RWPE1 (cell line): ENCODE measurements at regions not wholly inside any gene's neighbourhood (a gene's known extent, or its start where the extent isn't known, plus 50 kb on each side); places are given as distances from the start of the nearest gene placed in this dataset.

Experiments used
- CTCF ChIA-PET: fragments of 350-600 bp; sonication (Branson Sonifier 250); formaldehyde crosslinking; extraction: SDS; loops from one replicate; lab custom pipeline; 2021; lab: Yijun Ruan, JAX
- POLR2A ChIA-PET: fragments of 400-600 bp; formaldehyde crosslinking; extraction: SDS; loops from one replicate; lab custom pipeline; 2020; ENCODE audit warnings: antibody characterized with exemption; ENCODE audit not compliant: low non-redundant PET; lab: Yijun Ruan, JAX
- DNase-seq: peaks from one replicate; pipeline ENCODE4 v3.0.0; 2012; ENCODE audit warnings: low spot score
- H3K27ac ChIP-seq: fragments of 450-650 bp; 2 replicates; pipeline ENCODE4 v1.5.1; 2017
- CTCF ChIP-seq: fragments of 450-650 bp; conservative IDR thresholded peaks from 2 replicates; pipeline ENCODE4 v1.5.1; 2017; ENCODE audit warnings: low read depth, mild to moderate bottlenecking

- ChIA-PET CTCF (no interaction called here), POLR2A (no interaction called here)
- TF ChIP-seq CTCF = no peak
- DNase-seq = no peak
- H3K27ac ChIP-seq = no peak overlapping the region
Observed at GRCh38 chr22:49079743-49080500, 747.8 kb downstream of the BRD1 start.

- POLR2A ChIA-PET = no interaction called here
- no peak overlapping the region for H3K27ac ChIP-seq
- TF ChIP-seq CTCF = no peak
- DNase-seq = no peak
- CTCF ChIA-PET = no interaction called here
Observed at GRCh38 chr22:49079027-49079725, 748.5 kb downstream of the BRD1 start.

GRCh38 chr22:49078076-49078710 lies 749.5 kb downstream of the BRD1 start:
- no peak for DNase-seq
- H3K27ac ChIP-seq = no peak overlapping the region
- POLR2A ChIA-PET = no interaction called here
- TF ChIP-seq CTCF = no peak
- CTCF ChIA-PET = no interaction called here

GRCh38 chr22:49077586-49077985 lies 750.1 kb downstream of the BRD1 start:
- DNase-seq = no peak
- POLR2A ChIA-PET = no interaction called here
- CTCF ChIA-PET = no interaction called here
- no peak overlapping the region for H3K27ac ChIP-seq
- TF ChIP-seq CTCF = no peak

DNA sequence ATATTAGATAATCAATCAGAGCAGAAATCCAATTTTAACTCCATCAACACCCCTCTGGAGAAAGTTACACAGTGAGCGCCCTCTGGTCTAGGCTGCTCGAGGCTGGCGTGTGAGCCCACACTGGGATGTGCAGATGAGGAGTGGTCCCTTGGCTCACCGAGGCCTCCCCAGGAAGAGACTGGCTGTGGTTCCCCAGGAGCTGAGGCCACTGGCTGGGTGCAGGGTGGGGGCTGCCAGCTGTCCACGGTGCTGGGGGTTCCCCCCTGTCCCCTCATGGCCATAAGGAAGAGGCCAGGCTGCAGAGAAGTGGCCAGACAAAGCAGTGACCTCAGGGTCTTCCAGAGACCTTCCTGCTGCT lies 750.7 kb downstream of the BRD1 start:
- no peak for TF ChIP-seq CTCF
- ChIA-PET POLR2A (no interaction called here), CTCF (no interaction called here)
- no peak overlapping the region for H3K27ac ChIP-seq
- DNase-seq = no peak

GRCh38 chr22:49076300-49077035 lies 751.2 kb downstream of the BRD1 start:
- CTCF ChIA-PET = no interaction called here
- no peak for DNase-seq

More at GRCh38 chr22:49076300-49077035, 751.2 kb downstream of the BRD1 start:
- no peak overlapping the region for H3K27ac ChIP-seq
- POLR2A ChIA-PET = no interaction called here
- TF ChIP-seq CTCF = no peak
